Breast epithelium (tissue), 3 donors: ENCODE measurements at regions not wholly inside any gene's neighbourhood (a gene's known extent, or its start where the extent isn't known, plus 50 kb on each side); places are given as distances from the start of the nearest gene placed in this dataset.

Experiments
- CTCF ChIP-seq, 3 donors: fragments of 450-650 bp; IDR thresholded peaks; one replicate each; pipeline ENCODE4 v1.5.1; 2016 to 2017; ENCODE audit warnings: antibody characterized with exemption in 3 of 3, mild to moderate bottlenecking in 3 of 3, moderate library complexity in 3 of 3
- POLR2A ChIP-seq: fragments of 450-650 bp; IDR thresholded peaks from one replicate; pipeline ENCODE4 v1.6.1; 2016; ENCODE audit warnings: antibody characterized with exemption, mild to moderate bottlenecking, moderate library complexity
- POLR2AphosphoS5 ChIP-seq, 3 donors: sonication (generic); formaldehyde crosslinking; IDR thresholded peaks; one replicate each; pipeline ENCODE4 v1.6.1; 2017; ENCODE audit warnings: antibody characterized with exemption in 3 of 3

- no peak for TF ChIP-seq CTCF (IDR thresholded peaks at IDR 0.05)
- TF ChIP-seq POLR2A: no peak
- TF ChIP-seq POLR2AphosphoS5 (IDR thresholded peaks at IDR 0.05): no peak
Measured at GRCh38 chr3:117278424-117279190, 569.0 kb downstream of the TUSC7 start.
